Body of pancreas (tissue), 4 donors: ENCODE measurements at regions not wholly inside any gene's neighbourhood (a gene's known extent, or its start where the extent isn't known, plus 50 kb on each side); places are given as distances from the start of the nearest gene placed in this dataset.
"Not testable (repeated sequence)": the region's sequence is repeated elsewhere in the genome, so short reads cannot be mapped to it uniquely, and the experiment has no call there.

ENCODE experiments used
- ATAC-seq: fragments of 150-250 bp; one replicate; pipeline ENCODE4 v1.9.1; 2016
- DNase-seq, 4 donors: peaks; one replicate each; pipeline ENCODE4 v3.0.0-alpha.2; 2019
- H3K27ac ChIP-seq, 4 donors: fragments of 200-600 bp; sonication (generic); 1 replicate in 3 of 4; 2 replicates in 1 of 4; pipeline versions ENCODE4 v1.5.1 to v1.6.1; 2016 to 2019; ENCODE audit warnings: mild to moderate bottlenecking in 1 of 4, mixed read lengths in 1 of 4, moderate library complexity in 1 of 4
- H3K27me3 ChIP-seq, 2 donors: fragments of 200-600 bp; sonication (generic); one replicate each; pipeline ENCODE4 v1.6.0; 2016; ENCODE audit warnings: mild to moderate bottlenecking in 1 of 2
- H3K36me3 ChIP-seq, 2 donors: fragments of 200-600 bp; sonication (generic); replicated peaks in 1 of 2; 2 replicates each; pipeline ENCODE4 v1.5.1; 2016; ENCODE audit warnings: low read depth in 2 of 2; ENCODE audit not compliant: insufficient read depth in 1 of 2
- H3K4me1 ChIP-seq: fragments of 200-600 bp; sonication (generic); one replicate; pipeline ENCODE4 v1.6.0; 2016
- H3K4me3 ChIP-seq, 2 donors: fragments of 200-600 bp; sonication (generic); 1 replicate in 1 of 2; 2 replicates in 1 of 2; pipeline ENCODE4 v1.5.1; 2016 to 2019
- H3K9me3 ChIP-seq, 3 donors: fragments of 200-600 bp; sonication (generic); 1 replicate in 2 of 3; 2 replicates in 1 of 3; pipeline ENCODE4 v1.5.1; 2016
- POLR2A ChIP-seq, 3 donors: fragments of 450-650 bp; IDR thresholded peaks; one replicate each; pipeline ENCODE4 v1.6.1; 2016; ENCODE audit warnings: antibody characterized with exemption in 3 of 3, mild to moderate bottlenecking in 2 of 3
- WGBS, 2 donors: methylation state at CpG; one replicate each; pipeline ENCODE4 v1.1.5; 2017; 5-methylcytosine and 5-hydroxymethylcytosine counted together
- intact Hi-C: fragments of 100-400 bp; cut with DNase I; formaldehyde crosslinking; loops from one replicate; pipeline ENCODE4 v1.15.1; 2023
- TF ChIP-seq, protein P1 (sequence below), 7 experiments: fragments of 450-650 bp in 4 of 7; fragments of 200-600 bp in 3 of 7; sonication (generic) in 3 of 7; IDR thresholded peaks; one replicate each; pipeline ENCODE4 v1.5.1; 2016 to 2019; ENCODE audit warnings: antibody characterized with exemption in 7 of 7

DNA sequence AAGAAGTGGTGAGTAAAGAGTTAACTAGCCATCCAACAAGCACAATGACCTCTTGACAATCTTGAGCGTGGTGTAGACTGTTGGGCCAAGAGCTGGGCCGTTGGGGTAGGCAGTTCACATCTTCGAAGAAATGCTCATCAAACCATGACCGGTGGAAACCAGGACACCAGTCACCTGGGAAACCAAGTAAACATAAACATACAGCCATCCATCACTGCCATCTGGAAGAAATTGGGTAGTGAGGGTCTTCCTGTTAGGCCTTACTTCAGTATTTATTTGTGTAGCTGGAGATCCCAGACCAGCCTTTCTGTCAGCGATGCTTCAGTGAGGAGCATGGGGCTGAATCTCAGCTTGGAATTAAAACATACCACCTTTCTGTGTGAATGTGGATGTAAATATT lies 108.1 kb upstream of the HAO2 start:
- ATAC-seq (no peak), DNase-seq (no peak)
- no peak overlapping the region for H3K27ac ChIP-seq
- 45 to 61% methylated on average over 5 of the region's 5 CpGs for WGBS, 2 donors
- no peak overlapping the region for H3K4me3 ChIP-seq
- no peaks in the 10 kb centered on the region for H3K4me1 ChIP-seq
- intact Hi-C loops, result no loop called here
- TF ChIP-seq POLR2A (IDR thresholded peaks at IDR 0.05), result no peak
- TF ChIP-seq, protein P1, sequence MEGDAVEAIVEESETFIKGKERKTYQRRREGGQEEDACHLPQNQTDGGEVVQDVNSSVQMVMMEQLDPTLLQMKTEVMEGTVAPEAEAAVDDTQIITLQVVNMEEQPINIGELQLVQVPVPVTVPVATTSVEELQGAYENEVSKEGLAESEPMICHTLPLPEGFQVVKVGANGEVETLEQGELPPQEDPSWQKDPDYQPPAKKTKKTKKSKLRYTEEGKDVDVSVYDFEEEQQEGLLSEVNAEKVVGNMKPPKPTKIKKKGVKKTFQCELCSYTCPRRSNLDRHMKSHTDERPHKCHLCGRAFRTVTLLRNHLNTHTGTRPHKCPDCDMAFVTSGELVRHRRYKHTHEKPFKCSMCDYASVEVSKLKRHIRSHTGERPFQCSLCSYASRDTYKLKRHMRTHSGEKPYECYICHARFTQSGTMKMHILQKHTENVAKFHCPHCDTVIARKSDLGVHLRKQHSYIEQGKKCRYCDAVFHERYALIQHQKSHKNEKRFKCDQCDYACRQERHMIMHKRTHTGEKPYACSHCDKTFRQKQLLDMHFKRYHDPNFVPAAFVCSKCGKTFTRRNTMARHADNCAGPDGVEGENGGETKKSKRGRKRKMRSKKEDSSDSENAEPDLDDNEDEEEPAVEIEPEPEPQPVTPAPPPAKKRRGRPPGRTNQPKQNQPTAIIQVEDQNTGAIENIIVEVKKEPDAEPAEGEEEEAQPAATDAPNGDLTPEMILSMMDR (IDR thresholded peaks at IDR 0.05), result no peak
- H3K9me3 ChIP-seq, result no peaks in the 10 kb centered on the region
- H3K36me3 ChIP-seq, result no peaks in the 10 kb centered on the region
- no peaks in the 10 kb centered on the region for H3K27me3 ChIP-seq

- H3K9me3 ChIP-seq, result no peaks in the 10 kb centered on the region
- no peak overlapping the region for H3K27ac ChIP-seq
- TF ChIP-seq, protein P1 (IDR thresholded peaks at IDR 0.05), result no peak
- no peak for TF ChIP-seq POLR2A (IDR thresholded peaks at IDR 0.05)
- H3K4me1 ChIP-seq, result no peaks in the 10 kb centered on the region
- no peak overlapping the region for H3K4me3 ChIP-seq
- DNase-seq, result no peak
- ATAC-seq, result no peak
- H3K36me3 ChIP-seq, result no peaks in the 10 kb centered on the region
- no peaks in the 10 kb centered on the region for H3K27me3 ChIP-seq
- WGBS, 2 donors, result 16 to 48% methylated on average over 1 of the region's 1 CpG
- intact Hi-C loops, result no loop called here
Observed at GRCh38 chr1:119266386-119266785, 102.2 kb upstream of the HAO2 start.

GRCh38 chr1:119266858-119267257 lies 101.7 kb upstream of the HAO2 start:
- TF ChIP-seq, protein P1 (IDR thresholded peaks at IDR 0.05), result no peak
- TF ChIP-seq POLR2A (IDR thresholded peaks at IDR 0.05), result no peak
- no peak overlapping the region for H3K4me3 ChIP-seq
- DNase-seq, result no peak
- H3K9me3 ChIP-seq, result no peaks in the 10 kb centered on the region
- intact Hi-C loops, result no loop called here
- H3K27me3 ChIP-seq, result no peaks in the 10 kb centered on the region
- H3K36me3 ChIP-seq, result no peaks in the 10 kb centered on the region
- WGBS, 2 donors, result 71 to 79% methylated on average over 3 of the region's 3 CpGs
- ATAC-seq, result no peak
- no peak overlapping the region for H3K27ac ChIP-seq
- no peaks in the 10 kb centered on the region for H3K4me1 ChIP-seq

DNA sequence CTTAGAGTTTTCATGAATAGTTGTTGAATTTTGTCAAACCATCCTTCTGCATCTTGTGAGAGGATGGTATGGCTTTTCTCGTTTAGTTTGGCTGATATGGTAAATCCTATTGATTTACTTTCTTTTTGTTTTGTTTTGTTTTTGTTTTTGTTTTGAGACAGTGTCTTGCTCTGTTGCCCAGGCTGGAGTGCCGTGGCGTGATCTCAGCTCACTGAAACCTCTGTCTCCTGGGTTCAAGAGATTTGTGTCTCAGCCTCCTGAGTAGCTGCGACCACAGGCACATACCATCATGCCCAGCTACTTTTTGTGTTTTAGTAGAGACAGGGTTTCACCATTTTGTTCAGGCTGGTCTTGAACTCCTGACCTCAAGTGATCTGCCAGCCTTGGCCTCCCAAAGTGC lies 101.3 kb upstream of the HAO2 start:
- H3K27me3 ChIP-seq, H3K36me3 ChIP-seq, intact Hi-C loops, H3K4me1 ChIP-seq, ATAC-seq, DNase-seq, H3K4me3 ChIP-seq, H3K9me3 ChIP-seq, H3K27ac ChIP-seq: not testable (repeated sequence)
- WGBS, 2 donors, result 86 to 92% methylated on average over 4 of the region's 4 CpGs

DNA sequence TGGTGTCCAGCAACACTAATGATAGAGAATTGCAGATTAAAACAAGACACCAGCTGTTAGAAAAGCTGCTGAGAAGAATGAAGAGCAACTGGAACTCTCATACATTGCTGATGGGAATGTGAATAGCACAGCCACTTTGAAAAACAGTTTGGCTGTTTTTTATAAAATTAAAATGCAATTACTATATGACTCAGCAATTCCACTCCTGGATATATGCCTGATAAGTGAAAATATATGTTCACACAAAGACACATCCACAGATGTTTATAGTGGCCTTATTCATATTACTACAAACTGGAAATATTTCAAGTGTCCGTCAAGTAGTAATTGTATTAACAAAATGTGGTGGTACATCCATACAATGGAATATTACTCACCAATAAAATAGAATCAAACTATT lies 99.7 kb upstream of the HAO2 start:
- no peaks in the 10 kb centered on the region for H3K4me1 ChIP-seq
- intact Hi-C loops, result no loop called here
- ATAC-seq, result no peak
- no peaks in the 10 kb centered on the region for H3K9me3 ChIP-seq
- no peak overlapping the region for H3K4me3 ChIP-seq
- WGBS, 2 donors, result 91 to 98% methylated on average over 1 of the region's 1 CpG
- no peaks in the 10 kb centered on the region for H3K27me3 ChIP-seq
- DNase-seq, result no peak
- no peak overlapping the region for H3K27ac ChIP-seq
- TF ChIP-seq, protein P1 (IDR thresholded peaks at IDR 0.05), result no peak
- no peak for TF ChIP-seq POLR2A (IDR thresholded peaks at IDR 0.05)
- H3K36me3 ChIP-seq, result no peaks in the 10 kb centered on the region
